Naive thymus-derived CD8-positive, alpha-beta T cell (primary cell): ENCODE measurements at regions not wholly inside any gene's neighbourhood (a gene's known extent, or its start where the extent isn't known, plus 50 kb on each side); places are given as distances from the start of the nearest gene placed in this dataset.

Source experiments
- ATAC-seq, 2 donors: fragments of 150-1000 bp; cut with Tn5 transposase in 1 of 2; sonication (Bioruptor Pico), chemical (Tn5 transposase) in 1 of 2; 1 replicate in 1 of 2; 2 replicates in 1 of 2; pipeline ENCODE4 v1.10.0; 2021; ENCODE audit warnings: mild to moderate bottlenecking in 2 of 2, moderate library complexity in 2 of 2
- POLR2A ChIA-PET: fragments of 350-600 bp; sonication (Branson Sonifier 250); formaldehyde crosslinking; loops from one replicate; lab custom pipeline; 2021; ENCODE audit warnings: antibody characterized with exemption; lab: Charles Lee
- DNase-seq, 10 donors: peaks; one replicate each; pipeline versions ENCODE4 v3.0.0 to v3.0.0-alpha.2; 2020 to 2022
- H3K27ac Mint-ChIP-seq, 10 donors: one replicate each; pipeline ENCODE4 v1.8.0; 2020 to 2022; ENCODE audit warnings: mild to moderate bottlenecking in 10 of 10, mixed read lengths in 10 of 10, moderate library complexity in 4 of 10, inconsistent platforms in 1 of 10
- H3K27me3 Mint-ChIP-seq, 5 donors: one replicate each; pipeline ENCODE4 v1.8.0; 2021 to 2022; ENCODE audit warnings: mixed read lengths in 5 of 5
- H3K36me3 Mint-ChIP-seq, 3 donors: one replicate each; pipeline ENCODE4 v1.8.0; 2020 to 2022; ENCODE audit warnings: mixed read lengths in 3 of 3, mild to moderate bottlenecking in 2 of 3, inconsistent platforms in 1 of 3
- H3K4me1 Mint-ChIP-seq, 4 donors: one replicate each; pipeline ENCODE4 v1.8.0; 2021 to 2022; ENCODE audit warnings: mixed read lengths in 4 of 4
- H3K4me3 Mint-ChIP-seq, 10 donors: one replicate each; pipeline ENCODE4 v1.8.0; 2020 to 2022; ENCODE audit warnings: mild to moderate bottlenecking in 10 of 10, mixed read lengths in 10 of 10, moderate library complexity in 6 of 10, inconsistent platforms in 1 of 10
- H3K9me3 Mint-ChIP-seq, 9 donors: one replicate each; pipeline ENCODE4 v1.8.0; 2020 to 2022; ENCODE audit warnings: mixed read lengths in 9 of 9, mild to moderate bottlenecking in 3 of 9, inconsistent platforms in 1 of 9, moderate library complexity in 1 of 9

DNA sequence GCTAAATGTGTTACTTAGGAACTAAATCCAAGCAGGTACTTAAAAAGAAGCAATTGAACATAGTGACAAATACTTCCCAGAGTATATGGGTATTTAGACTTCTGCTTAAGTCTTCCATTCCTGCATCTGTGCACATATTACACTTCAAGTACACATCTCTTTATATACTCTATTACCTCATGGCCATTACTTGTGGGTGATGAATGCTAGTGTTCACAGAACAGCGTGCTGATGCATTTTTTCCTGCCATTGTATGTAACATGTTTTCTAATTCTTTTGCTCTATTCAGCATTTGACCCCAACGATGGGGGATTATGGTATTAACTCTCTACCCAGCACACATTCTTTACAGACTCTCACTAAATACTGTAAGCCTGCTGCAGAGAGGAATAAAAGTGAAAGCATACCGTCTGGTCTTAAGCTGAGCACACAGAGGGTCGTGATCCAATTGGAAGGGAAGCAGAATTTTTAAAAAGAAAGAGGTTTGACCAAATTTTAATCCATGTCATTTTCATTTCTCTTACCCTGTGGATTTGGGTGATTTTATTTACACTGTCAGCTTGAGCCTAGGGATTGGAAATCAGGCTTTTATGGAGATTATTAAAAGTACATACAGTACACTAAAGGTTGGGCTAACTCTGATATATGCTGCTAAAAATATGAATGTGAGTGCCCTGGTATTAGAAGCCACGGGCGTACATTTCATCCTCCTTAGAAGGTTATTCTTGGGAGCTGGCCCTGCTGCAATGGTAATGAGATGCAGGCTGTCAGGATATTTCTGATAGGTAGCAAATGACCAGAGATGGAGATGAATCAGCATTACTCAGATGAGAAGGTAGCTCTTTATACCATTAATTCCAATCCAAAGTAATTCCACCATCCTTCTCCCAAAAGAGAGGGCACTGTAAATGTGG, 95.5 kb upstream of the PROX1 start:
- no peak overlapping the region for H3K27ac Mint-ChIP-seq
- ATAC-seq (no peak), DNase-seq (no peak)
- peaks cover 0 to 3% (median 0%) of the 10 kb centered on the region in 9 donors for H3K9me3 Mint-ChIP-seq
- H3K4me3 Mint-ChIP-seq, result no peak overlapping the region
- no peaks in the 10 kb centered on the region for H3K4me1 Mint-ChIP-seq
- H3K27me3 Mint-ChIP-seq, result peaks cover 0 to 24% (median 4%) of the 10 kb centered on the region in 5 donors
- POLR2A ChIA-PET, result no interaction called here
- H3K36me3 Mint-ChIP-seq, result no peaks in the 10 kb centered on the region

DNA sequence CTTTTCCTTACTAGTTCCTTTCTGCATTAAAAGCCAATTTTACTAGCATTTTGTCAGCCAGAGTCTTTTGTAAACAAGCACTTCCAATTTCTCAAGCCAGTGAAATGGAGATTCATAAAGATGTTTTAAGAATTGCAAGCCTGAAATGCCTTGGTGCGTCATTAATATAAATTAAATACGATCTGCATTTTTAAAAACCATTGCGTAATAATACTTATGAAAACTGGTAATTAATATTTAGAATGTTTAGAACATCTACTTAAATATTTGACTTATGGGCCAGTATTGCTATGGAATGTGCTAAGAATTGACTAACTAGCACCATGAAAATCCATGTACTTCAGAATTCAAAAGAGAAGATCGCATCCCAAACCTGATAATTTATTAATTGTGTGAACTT, 89.1 kb upstream of the PROX1 start:
- POLR2A ChIA-PET, result no interaction called here
- ATAC-seq (no peak), DNase-seq (no peak)
- H3K4me3 Mint-ChIP-seq, result no peak overlapping the region
- H3K9me3 Mint-ChIP-seq, result peaks cover 0 to 3% (median 0%) of the 10 kb centered on the region in 9 donors
- H3K4me1 Mint-ChIP-seq, result peaks cover 0 to 2% (median 0%) of the 10 kb centered on the region in 4 donors
- no peaks in the 10 kb centered on the region for H3K36me3 Mint-ChIP-seq
- peaks cover 1 to 32% (median 6%) of the 10 kb centered on the region in 5 donors for H3K27me3 Mint-ChIP-seq
- no peak overlapping the region for H3K27ac Mint-ChIP-seq

DNA sequence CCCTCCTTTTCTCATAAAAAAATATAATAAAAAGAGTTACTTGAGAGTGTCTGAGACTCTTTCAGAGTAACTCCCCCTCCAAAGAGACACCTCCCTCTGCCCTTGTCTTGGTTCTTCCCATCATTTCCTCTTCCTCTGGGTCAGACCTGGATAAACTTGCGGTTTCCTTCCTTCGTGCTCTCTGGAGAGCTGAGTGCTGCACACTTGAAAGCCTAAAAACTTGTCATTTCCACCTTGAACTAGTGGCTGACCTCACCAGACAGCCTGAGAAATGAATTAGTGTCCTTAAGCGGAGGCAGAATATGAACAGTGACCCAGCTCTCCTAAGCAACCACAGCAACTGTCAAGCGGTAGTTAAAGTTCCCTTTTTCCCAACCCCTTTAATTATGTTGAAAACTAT, 88.4 kb upstream of the PROX1 start:
- ATAC-seq (no peak), DNase-seq (no peak)
- peaks cover 0 to 3% (median 0%) of the 10 kb centered on the region in 9 donors for H3K9me3 Mint-ChIP-seq
- peaks cover 1 to 26% (median 6%) of the 10 kb centered on the region in 5 donors for H3K27me3 Mint-ChIP-seq
- no peak overlapping the region for H3K4me3 Mint-ChIP-seq
- no peaks in the 10 kb centered on the region for H3K36me3 Mint-ChIP-seq
- POLR2A ChIA-PET, result no interaction called here
- H3K4me1 Mint-ChIP-seq, result peaks cover 0 to 2% (median 0%) of the 10 kb centered on the region in 4 donors
- no peak overlapping the region for H3K27ac Mint-ChIP-seq

DNA sequence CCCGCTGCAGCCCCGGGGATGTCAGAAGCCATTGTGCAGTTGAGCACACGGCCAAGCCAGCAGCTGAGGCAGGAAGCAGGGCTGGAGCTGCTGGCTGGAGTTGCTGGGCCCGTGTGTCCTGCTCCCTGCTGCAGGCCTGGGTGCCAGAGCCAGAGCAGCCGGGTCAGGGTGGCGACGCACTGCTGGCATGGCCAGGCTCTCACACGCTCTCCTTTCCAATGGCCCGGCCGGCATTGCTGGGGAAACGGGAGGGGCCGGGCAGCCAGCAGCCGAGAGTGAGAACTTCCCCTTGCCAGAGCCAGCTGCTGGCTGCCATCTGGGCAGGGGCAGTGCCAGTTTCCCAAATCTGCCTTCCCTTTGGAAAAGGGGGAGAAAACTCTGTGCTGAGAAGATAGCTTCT, 82.4 kb upstream of the PROX1 start:
- Mint-ChIP-seq H3K27me3 (peaks cover 0 to 7% (median 3%) of the 10 kb centered on the region in 5 donors), H3K27ac (no peak overlapping the region), H3K4me1 (no peaks in the 10 kb centered on the region), H3K9me3 (peaks cover 0 to 3% (median 0%) of the 10 kb centered on the region in 9 donors), H3K36me3 (no peaks in the 10 kb centered on the region), H3K4me3 (no peak overlapping the region)
- DNase-seq (no peak), ATAC-seq (no peak)
- POLR2A ChIA-PET, result no interaction called here

DNA sequence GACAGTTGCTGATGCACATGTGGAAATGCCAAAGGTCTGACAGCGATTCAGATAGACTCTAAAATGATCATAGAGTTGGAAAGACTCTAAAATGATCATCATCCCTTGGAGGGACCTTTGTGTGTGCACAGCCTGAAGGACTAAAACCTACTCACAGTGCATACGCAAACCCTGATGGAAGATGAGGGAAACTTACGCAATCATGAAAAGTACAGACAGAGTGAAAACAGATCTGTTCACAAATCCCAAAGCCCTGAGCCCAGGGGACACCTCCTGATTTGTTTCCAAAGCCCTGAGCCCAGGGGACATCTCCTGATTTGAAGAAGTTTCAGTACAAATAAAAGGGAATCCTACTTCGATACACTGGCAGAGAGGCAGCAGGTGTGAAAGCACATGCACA, 79.3 kb upstream of the PROX1 start:
- no peak for ATAC-seq
- POLR2A ChIA-PET, result no interaction called here
- H3K4me3 Mint-ChIP-seq, result no peak overlapping the region
- H3K27ac Mint-ChIP-seq, result no peak overlapping the region
- no peak for DNase-seq
- no peaks in the 10 kb centered on the region for H3K36me3 Mint-ChIP-seq
- H3K9me3 Mint-ChIP-seq, result peaks cover 0 to 3% (median 0%) of the 10 kb centered on the region in 9 donors
- H3K4me1 Mint-ChIP-seq, result no peaks in the 10 kb centered on the region
- peaks cover 0 to 4% (median 3%) of the 10 kb centered on the region in 5 donors for H3K27me3 Mint-ChIP-seq

DNA sequence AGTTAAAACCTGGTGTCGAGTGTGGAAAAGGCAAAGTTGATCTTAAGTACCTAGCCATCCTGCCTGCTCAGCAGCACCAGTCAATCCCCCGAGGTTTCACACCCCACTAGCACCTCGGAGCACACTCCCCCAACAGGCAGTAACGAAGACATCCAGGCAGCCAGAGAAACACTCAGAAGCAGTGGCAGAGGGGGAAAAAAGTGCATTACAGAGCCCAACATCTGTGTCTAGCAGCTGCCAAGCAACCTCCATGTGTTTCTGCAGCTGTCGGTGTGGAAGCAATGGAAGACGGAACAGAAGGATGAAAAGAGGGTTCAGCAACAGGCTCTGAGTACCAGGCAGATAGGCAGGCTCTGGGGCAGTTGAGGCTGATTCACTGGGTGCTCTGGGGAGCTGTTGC, 73.4 kb upstream of the PROX1 start:
- DNase-seq (no peak), ATAC-seq (no peak)
- Mint-ChIP-seq H3K27me3 (peaks cover 0 to 15% (median 5%) of the 10 kb centered on the region in 5 donors), H3K4me3 (no peak overlapping the region), H3K9me3 (peaks cover 0 to 3% (median 0%) of the 10 kb centered on the region in 9 donors), H3K36me3 (no peaks in the 10 kb centered on the region), H3K4me1 (no peaks in the 10 kb centered on the region), H3K27ac (no peak overlapping the region)
- POLR2A ChIA-PET, result interaction anchor here (0.6 kb wide), 1 partner anchor 232 kb away, joined by 4 read pairs; no protein-coding TSS in a partner anchor

DNA sequence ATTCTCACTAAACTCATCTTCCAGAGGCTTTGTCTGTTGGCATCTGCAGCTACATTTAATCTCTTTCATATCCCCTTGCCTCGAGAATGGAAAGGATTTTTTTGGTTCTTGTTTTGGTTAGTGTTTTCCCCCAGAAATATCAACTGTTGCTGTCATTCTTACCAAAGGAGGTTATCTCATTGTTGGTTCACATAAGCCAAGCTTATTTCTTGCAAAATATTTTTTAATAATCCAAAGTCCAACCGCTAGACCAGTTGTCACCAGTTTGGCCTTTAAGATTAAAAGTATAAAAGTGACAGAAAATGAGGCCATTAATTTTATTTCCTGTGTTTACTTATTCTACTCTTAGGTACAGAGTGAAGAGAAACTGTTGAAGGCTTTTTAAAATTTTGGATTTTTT, 66.5 kb upstream of the PROX1 start:
- POLR2A ChIA-PET, result no interaction called here
- H3K9me3 Mint-ChIP-seq, result peaks cover 0 to 15% (median 2%) of the 10 kb centered on the region in 9 donors
- H3K4me3 Mint-ChIP-seq, result no peak overlapping the region
- peaks cover 2 to 17% (median 3%) of the 10 kb centered on the region in 5 donors for H3K27me3 Mint-ChIP-seq
- no peak for ATAC-seq
- no peak overlapping the region for H3K27ac Mint-ChIP-seq
- no peak for DNase-seq
- H3K4me1 Mint-ChIP-seq, result no peaks in the 10 kb centered on the region
- peaks cover 0 to 11% (median 0%) of the 10 kb centered on the region in 3 donors for H3K36me3 Mint-ChIP-seq

DNA sequence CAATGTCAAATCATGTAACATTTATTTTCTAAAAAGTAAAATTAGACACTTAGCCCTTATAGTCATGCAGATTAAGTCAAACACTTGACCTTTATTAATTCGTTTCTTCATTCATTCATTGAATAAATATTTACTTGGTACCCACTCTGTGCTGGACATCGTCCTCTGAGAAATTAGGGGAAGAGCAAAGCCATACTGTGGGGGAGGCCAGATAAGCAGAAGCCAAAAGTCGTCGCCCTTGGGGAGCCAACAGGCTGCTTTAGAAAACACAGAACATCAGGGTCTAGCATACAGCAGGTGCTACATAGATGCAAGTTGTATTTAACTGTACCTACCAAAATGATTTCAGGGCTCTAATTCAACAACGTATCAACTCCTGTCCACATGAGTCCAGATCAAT, 66.1 kb upstream of the PROX1 start:
- POLR2A ChIA-PET, result no interaction called here
- Mint-ChIP-seq H3K27me3 (peaks cover 2 to 17% (median 3%) of the 10 kb centered on the region in 5 donors), H3K4me3 (no peak overlapping the region)

DNA sequence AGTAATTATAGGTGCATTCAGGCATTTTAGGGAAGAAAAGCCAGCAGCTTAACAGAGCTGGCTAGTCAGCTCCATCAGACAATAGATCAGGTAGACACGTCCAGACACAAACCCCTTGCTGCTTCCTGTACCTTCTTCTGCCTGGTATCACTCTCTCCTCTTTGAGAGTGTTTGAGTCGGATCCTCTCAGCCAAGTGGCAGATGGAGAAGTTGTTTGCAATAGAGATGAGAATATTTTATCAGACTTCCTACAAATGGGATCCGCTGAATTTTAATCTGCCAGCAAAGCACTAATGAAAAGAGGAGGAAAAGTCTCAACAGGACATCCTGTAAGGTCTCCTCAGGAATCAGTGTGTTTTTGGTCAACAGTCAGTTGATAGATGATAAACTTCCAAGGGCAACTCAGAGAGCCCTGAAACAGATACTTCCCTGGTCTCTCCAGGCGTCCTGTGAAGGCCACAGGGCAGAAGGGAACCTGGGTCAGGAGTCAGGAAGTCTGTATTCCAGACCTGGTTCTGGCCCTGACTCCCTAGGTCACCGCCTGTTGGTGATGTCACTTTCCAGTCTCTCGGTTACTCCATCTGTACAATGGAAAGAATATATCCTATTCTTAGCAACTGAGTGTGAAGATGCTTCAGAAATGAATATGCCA, 62.1 kb upstream of the PROX1 start:
- Mint-ChIP-seq H3K36me3 (peaks cover 0 to 11% (median 0%) of the 10 kb centered on the region in 3 donors), H3K4me1 (no peaks in the 10 kb centered on the region), H3K27me3 (peaks cover 2 to 17% (median 3%) of the 10 kb centered on the region in 5 donors), H3K4me3 (no peak overlapping the region), H3K27ac (peak overlapping the region in 2 of 10 donors; percentile 2 to 63), H3K9me3 (peaks cover 0 to 15% (median 2%) of the 10 kb centered on the region in 9 donors)
- POLR2A ChIA-PET, result no interaction called here
- no peak for ATAC-seq
- DNase-seq, result no peak

More for the DNA sequence above, 66.1 kb upstream of the PROX1 start:
- Mint-ChIP-seq H3K27ac (no peak overlapping the region), H3K9me3 (peaks cover 0 to 15% (median 2%) of the 10 kb centered on the region in 9 donors), H3K36me3 (peaks cover 0 to 11% (median 0%) of the 10 kb centered on the region in 3 donors), H3K4me1 (no peaks in the 10 kb centered on the region)
- no peak for DNase-seq
- ATAC-seq, result no peak

DNA sequence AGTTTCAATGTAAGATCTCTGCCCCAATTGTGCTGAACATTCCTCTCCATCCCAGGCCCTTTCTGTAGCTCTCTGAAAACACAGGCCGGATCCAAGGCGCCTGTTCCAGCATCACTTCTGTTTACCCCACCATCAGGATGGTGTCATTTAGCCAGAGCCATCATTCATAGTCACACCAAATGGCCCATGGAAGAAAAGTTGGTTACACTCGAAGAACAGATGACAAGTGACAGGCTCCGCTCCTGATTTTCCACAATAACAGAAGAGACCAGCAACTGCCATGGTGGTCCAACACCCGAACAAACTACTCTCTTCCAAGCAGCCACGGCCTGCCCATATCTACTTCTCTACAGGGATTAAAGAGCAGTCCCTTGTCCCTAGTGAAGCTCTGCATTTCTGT, 59.9 kb upstream of the PROX1 start:
- Mint-ChIP-seq H3K4me3 (no peak overlapping the region), H3K36me3 (peaks cover 0 to 11% (median 0%) of the 10 kb centered on the region in 3 donors), H3K4me1 (no peaks in the 10 kb centered on the region), H3K27me3 (peaks cover 3 to 25% (median 4%) of the 10 kb centered on the region in 5 donors), H3K9me3 (peaks cover 0 to 15% (median 4%) of the 10 kb centered on the region in 9 donors), H3K27ac (no peak overlapping the region)
- POLR2A ChIA-PET, result no interaction called here
- DNase-seq (no peak), ATAC-seq (no peak)

DNA sequence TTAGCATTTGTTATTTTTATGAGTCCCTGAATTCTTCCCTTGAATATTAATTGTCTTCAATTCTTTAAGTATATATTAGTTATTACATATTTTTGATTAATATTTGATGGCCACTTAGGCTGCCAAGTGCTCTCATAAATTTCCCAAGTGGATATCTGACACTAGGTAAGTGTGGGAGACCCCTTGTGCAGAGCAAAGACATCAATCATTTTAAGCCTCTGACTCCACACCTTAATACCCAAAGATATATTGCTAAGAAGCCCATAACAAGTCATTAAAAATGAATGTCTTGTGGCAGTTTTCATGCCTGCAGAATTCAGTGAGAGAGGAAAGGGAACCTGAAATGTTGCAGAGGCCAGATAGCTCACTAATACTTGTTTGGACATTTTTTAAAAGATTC, 58.4 kb upstream of the PROX1 start:
- Mint-ChIP-seq H3K4me1 (no peaks in the 10 kb centered on the region), H3K9me3 (peaks cover 0 to 7% (median 0%) of the 10 kb centered on the region in 9 donors), H3K4me3 (no peak overlapping the region), H3K27ac (no peak overlapping the region), H3K27me3 (peaks cover 2 to 22% (median 4%) of the 10 kb centered on the region in 5 donors), H3K36me3 (peaks cover 0 to 2% (median 0%) of the 10 kb centered on the region in 3 donors)
- ATAC-seq, result no peak
- POLR2A ChIA-PET, result no interaction called here
- no peak for DNase-seq

DNA sequence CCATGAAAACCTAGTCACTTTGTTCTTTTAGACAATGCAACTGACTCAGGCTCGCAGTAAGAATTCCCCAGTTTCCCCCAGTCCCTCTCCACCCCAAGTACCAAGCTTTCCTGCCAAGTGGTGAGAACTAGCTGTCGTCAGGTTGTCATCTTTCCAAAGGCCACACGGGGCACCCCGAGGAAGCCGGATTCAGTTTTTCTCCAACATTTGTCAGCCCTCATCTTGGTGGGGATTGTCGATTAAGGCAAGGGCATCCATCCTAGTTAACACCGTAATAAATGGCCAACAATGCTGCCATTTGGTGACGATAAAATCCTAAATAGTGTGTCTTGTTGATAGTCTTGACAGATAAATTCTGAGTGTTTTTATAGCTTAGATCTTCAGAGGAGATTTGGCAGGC, 55.9 kb upstream of the PROX1 start:
- Mint-ChIP-seq H3K27ac (no peak overlapping the region), H3K4me3 (no peak overlapping the region), H3K36me3 (no peaks in the 10 kb centered on the region), H3K27me3 (peaks cover 0 to 13% (median 3%) of the 10 kb centered on the region in 5 donors), H3K9me3 (peaks cover 0 to 5% (median 0%) of the 10 kb centered on the region in 9 donors), H3K4me1 (no peaks in the 10 kb centered on the region)
- DNase-seq (no peak), ATAC-seq (no peak)
- POLR2A ChIA-PET, result no interaction called here

DNA sequence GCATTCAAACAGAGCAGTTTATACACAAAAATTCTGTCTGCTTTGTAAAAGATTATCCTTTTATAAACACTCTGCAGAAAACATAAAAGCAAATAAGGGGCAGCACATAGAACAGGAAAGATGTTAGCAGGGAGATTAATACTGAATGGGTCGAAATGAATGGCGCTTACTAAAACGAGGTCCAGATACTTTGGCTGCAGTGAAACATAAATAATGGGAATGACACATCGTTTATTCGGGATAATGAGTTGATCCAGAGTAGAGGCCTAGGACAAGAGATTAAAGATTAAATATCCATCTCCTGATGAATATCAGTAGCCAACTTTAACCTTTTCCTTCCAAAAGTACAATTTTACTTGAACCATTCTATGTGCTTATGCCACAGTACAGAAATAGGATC, 54.4 kb upstream of the PROX1 start:
- no peak for DNase-seq
- POLR2A ChIA-PET, result no interaction called here
- H3K27ac Mint-ChIP-seq, result no peak overlapping the region
- peaks cover 0 to 13% (median 3%) of the 10 kb centered on the region in 5 donors for H3K27me3 Mint-ChIP-seq
- H3K4me1 Mint-ChIP-seq, result no peaks in the 10 kb centered on the region
- peaks cover 0 to 11% (median 1%) of the 10 kb centered on the region in 9 donors for H3K9me3 Mint-ChIP-seq
- no peak overlapping the region for H3K4me3 Mint-ChIP-seq
- H3K36me3 Mint-ChIP-seq, result no peaks in the 10 kb centered on the region
- no peak for ATAC-seq
